ENCODE measurements at regions not wholly inside any gene's neighbourhood (a gene's known extent, or its start where the extent isn't known, plus 50 kb on each side); places are given as distances from the start of the nearest gene placed in this dataset.

GRCh38 chr1:30523055-30524020, 200.0 kb downstream of the MATN1 start:
- Histone ChIP-seq H3K4me3 (ENCODE audit: low read depth, low read length) (no peak overlapping the region), H3K4me1 (no peaks in the 10 kb centered on the region), H3K9me3 (no peaks in the 10 kb centered on the region), H3K27me3 (no peaks in the 10 kb centered on the region), H3K36me3 (no peaks in the 10 kb centered on the region)
- DNase-seq: no peak
- TF ChIP-seq CTCF (IDR thresholded peaks at IDR 0.05; ENCODE audit: low read depth, low read length): no peak

- no peak for TF ChIP-seq CTCF (IDR thresholded peaks at IDR 0.05; ENCODE audit: low read depth, low read length)
- DNase-seq: no peak
- H3K27me3 ChIP-seq: no peaks in the 10 kb centered on the region
Measured at GRCh38 chr1:30522031-30523004, 201.1 kb downstream of the MATN1 start.

GRCh38 chr1:30521261-30521865, 202.0 kb downstream of the MATN1 start:
- TF ChIP-seq CTCF (IDR thresholded peaks at IDR 0.05; ENCODE audit: low read depth, low read length): no peak
- Histone ChIP-seq H3K9me3 (no peaks in the 10 kb centered on the region), H3K36me3 (no peaks in the 10 kb centered on the region), H3K27me3 (no peaks in the 10 kb centered on the region), H3K4me3 (ENCODE audit: low read depth, low read length) (no peak overlapping the region), H3K4me1 (no peaks in the 10 kb centered on the region)
- no peak for DNase-seq

More at GRCh38 chr1:30522031-30523004, 201.1 kb downstream of the MATN1 start:
- Histone ChIP-seq H3K4me1 (no peaks in the 10 kb centered on the region), H3K9me3 (no peaks in the 10 kb centered on the region), H3K4me3 (ENCODE audit: low read depth, low read length) (no peak overlapping the region), H3K36me3 (no peaks in the 10 kb centered on the region)

GRCh38 chr1:30520476-30520875, 202.9 kb downstream of the MATN1 start:
- Histone ChIP-seq H3K27me3 (no peaks in the 10 kb centered on the region), H3K9me3 (no peaks in the 10 kb centered on the region), H3K36me3 (no peaks in the 10 kb centered on the region), H3K4me1 (no peaks in the 10 kb centered on the region), H3K4me3 (ENCODE audit: low read depth, low read length) (no peak overlapping the region)
- no peak for TF ChIP-seq CTCF (IDR thresholded peaks at IDR 0.05; ENCODE audit: low read depth, low read length)
- no peak for DNase-seq

GRCh38 chr1:30519201-30519763, 204.1 kb downstream of the MATN1 start:
- DNase-seq: no peak
- Histone ChIP-seq H3K36me3 (no peaks in the 10 kb centered on the region), H3K4me1 (no peaks in the 10 kb centered on the region), H3K27me3 (no peaks in the 10 kb centered on the region), H3K4me3 (ENCODE audit: low read depth, low read length) (no peak overlapping the region), H3K9me3 (no peaks in the 10 kb centered on the region)
- TF ChIP-seq CTCF (IDR thresholded peaks at IDR 0.05; ENCODE audit: low read depth, low read length): no peak
